Occipital lobe (tissue), 1 donor: ENCODE measurements at regions not wholly inside any gene's neighbourhood (a gene's known extent, or its start where the extent isn't known, plus 50 kb on each side); places are given as distances from the start of the nearest gene placed in this dataset.

ENCODE experiments used
- DNase-seq: peaks from one replicate; lab custom pipeline; 2025; lab: John Stamatoyannopoulos, UW

DNA sequence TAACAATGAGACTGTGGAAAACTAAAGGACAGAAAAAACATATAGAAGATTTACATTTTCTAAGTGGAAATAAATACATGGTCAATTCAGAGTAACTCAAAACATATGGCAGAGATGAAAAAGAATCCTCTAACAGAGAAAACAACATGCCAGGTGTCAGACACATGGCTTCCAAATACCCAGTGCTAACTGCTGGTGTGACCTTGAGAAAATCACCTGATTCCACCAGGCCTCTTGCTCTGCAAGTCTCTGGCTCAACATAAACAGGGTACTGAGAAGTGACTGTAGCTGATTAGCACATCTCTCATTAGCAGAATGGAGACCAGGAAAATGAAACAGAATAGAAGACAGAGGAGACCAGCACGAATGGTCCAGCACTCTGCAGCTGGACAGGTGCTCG is 210.8 kb downstream of the HNMT start:
- DNase-seq: no peak

GRCh38 chr2:138176862-138177439 is 212.7 kb downstream of the HNMT start:
- DNase-seq: no peak

DNA sequence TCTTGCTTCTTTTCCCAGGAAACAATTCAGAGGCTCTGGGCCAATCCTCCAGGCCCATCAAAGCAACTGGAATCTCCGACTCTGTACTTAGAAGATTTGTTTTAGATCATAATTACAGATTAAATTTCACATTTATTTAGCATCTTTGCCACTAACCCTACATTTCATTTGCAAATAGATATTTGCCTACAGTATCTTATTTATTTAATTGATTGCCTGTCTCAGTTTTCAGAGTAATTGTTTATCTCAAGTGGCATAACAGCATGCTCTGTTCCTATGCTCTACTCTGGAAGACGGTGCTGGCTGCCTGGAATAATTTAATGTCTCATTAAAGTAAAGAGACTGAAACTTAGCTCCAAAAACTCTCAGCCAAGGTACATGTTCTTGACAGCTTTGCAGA is 213.4 kb downstream of the HNMT start:
- no peak for DNase-seq

GRCh38 chr2:138180692-138181386 is 216.6 kb downstream of the HNMT start:
- no peak for DNase-seq

DNA sequence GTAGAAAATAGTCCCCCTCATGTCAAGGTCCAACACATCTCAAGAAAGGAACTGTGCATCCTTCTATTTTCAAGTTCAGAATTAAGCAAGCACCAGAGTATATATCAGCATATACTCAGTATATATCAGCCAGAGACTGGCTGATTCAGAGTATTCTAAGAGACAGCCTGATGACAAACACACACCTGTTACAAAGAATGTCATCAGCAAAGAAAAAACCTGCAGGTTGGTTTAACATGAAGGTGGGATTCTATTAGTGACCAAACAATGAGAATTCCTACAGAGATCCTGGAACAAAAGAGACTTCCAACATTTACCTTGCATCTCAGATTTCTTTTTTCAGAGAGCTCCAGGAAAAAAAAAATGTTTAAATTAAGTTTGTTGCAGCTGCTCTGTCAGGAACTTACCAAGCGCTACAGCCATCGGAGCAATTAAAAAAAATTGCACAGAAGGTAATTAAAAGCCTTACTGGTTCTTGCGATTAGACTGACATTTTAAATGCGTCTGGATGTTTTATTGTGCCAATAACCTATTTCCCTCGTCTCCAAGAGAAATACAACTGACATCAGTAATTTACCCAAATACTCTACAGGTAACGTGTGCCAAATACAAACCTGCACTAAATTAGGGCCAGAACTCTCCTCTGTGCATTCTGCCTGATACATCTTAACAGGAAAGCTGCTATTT is 218.1 kb downstream of the HNMT start:
- no peak for DNase-seq

GRCh38 chr2:138182937-138183312 is 218.7 kb downstream of the HNMT start:
- no peak for DNase-seq

- no peak for DNase-seq
Measured at GRCh38 chr2:138183705-138184104, 219.4 kb downstream of the HNMT start.

GRCh38 chr2:138184428-138184827 is 220.2 kb downstream of the HNMT start:
- DNase-seq: no peak

DNA sequence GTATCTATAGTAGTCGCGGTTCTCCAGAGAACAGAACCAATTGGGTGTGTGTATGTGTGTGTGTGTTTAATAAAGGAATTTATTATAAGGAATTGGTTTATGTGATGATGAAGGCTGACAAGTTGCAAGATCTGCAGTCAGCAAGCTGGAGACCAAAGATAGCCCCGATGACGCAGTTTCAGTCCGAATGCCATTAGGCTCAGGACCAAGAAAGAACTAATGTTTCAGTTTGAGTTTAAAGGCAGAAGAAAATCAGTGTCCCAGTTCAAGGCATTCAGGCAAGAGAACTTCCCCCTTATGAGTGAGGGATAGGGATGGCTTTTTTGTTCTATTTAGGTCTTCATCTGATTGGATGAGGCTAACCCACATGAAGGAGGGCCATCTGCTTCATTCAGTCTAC is 221.6 kb downstream of the HNMT start:
- DNase-seq: no peak

DNA sequence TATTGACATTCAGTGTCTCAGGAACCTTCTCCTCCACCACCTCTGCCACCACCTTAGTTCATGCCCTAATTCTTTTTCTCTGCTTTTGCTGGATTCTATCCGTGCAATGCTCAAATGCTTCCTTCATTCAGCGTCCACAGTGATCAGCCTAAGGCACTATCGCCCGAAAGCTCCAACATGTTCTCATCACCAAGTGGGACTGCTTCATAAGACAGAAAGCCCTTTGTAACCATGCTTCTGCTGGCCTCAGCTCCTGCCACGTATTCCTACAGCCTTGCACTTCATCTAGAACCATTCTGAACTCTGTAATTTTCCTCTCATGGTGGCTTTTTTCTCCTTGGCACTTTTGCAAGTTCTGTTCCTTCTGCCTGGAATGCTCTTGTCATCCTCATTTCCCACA is 222.9 kb downstream of the HNMT start:
- no peak for DNase-seq

DNA sequence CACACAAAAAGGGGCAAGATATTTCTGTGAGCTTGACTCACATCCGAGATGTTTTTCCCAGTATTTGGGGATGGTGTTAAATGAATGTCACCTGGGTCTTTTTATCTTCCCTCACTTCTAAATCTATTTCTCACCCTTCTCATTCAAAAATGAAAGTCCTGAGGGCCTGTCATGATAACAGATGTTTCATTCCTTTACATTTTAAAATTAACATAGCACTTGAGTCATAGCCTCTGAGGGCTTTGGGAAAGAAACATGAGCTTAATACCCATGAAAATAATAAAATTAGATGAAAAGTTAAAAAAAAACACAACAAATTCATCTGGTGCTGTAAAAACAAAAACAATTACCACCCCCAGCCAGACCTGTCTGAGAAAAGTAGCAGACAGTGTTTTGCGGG is 226.7 kb downstream of the HNMT start:
- DNase-seq: no peak

- no peak for DNase-seq
Measured at GRCh38 chr2:138193416-138194213, 229.3 kb downstream of the HNMT start.

GRCh38 chr2:138201286-138201685 is 237.0 kb downstream of the HNMT start:
- no peak for DNase-seq

- DNase-seq: no peak
Measured at GRCh38 chr2:138202762-138203161, 238.5 kb downstream of the HNMT start.

DNA sequence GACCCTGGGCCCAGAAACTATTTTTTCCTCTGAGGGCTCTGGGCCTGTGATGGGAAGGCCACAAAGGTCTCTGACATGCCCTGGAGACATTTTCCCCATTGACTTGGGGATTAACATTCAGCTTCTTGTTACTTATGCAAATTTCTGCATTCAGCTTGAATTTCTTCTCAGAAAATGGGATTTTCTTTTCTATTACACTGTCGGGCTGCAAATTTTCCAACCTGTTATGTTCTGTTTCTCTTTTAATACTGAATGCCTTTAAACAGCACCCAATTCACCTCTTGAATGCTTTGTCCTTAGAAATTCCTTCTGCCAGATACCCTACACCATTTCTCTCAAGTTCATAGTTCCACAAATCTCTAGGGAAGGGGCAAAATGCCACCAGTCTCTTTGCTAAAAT is 241.0 kb downstream of the HNMT start:
- DNase-seq: no peak

GRCh38 chr2:138207074-138207930 is 243.0 kb downstream of the HNMT start:
- DNase-seq: no peak

DNA sequence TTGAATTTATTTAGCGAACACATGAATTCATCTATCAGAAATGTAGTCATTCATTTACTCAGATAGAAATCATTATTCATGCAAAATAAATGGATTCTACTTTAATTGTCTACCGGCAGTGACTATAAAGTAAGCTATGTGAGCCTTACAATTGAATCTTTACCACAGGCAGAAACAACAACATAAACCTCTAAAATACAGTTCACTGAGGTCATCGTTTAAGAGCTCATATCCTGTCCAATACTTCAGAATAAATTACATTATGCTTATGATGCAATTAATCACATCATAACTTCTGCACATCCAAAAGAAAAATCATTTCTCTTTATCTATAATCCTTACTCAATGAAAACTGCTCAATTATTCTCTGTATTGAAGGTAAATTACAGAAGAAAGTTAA is 244.7 kb downstream of the HNMT start:
- no peak for DNase-seq

DNA sequence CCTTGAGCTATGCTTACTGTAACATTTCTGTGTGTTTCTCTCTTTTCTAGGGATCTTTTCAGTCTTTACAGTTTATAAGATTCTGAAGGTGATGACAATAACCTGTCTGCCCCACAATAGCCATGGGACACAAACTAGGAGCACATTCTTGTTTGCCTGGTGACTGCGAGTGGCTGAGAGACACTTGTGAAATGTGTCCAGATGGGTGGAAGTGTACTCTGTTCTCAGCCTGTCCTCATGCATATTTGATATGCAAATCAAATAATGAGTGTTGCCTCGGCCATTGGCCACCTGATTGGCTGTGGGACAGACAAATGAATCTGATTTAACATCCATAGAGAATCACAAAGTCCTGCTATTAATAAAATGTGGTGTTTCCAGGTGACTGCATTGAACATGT is 246.2 kb downstream of the HNMT start:
- peak; percentile 6 for DNase-seq

- no peak for DNase-seq
Measured at GRCh38 chr2:138212434-138212833, 248.2 kb downstream of the HNMT start.

- no peak for DNase-seq
Measured at GRCh38 chr2:138213084-138213483, 248.8 kb downstream of the HNMT start.

GRCh38 chr2:138213624-138214023 is 249.4 kb downstream of the HNMT start:
- DNase-seq: no peak
